Fibroblast of skin of right quadriceps (primary cell): ENCODE measurements at regions not wholly inside any gene's neighbourhood (a gene's known extent, or its start where the extent isn't known, plus 50 kb on each side); places are given as distances from the start of the nearest gene placed in this dataset.

Experiments used
- DNase-seq: peaks from one replicate; pipeline ENCODE4 v3.0.0-alpha.2; 2013

GRCh38 chr6:10028222-10028621 is 386.7 kb downstream of the TFAP2A start:
- DNase-seq, result no peak

DNA sequence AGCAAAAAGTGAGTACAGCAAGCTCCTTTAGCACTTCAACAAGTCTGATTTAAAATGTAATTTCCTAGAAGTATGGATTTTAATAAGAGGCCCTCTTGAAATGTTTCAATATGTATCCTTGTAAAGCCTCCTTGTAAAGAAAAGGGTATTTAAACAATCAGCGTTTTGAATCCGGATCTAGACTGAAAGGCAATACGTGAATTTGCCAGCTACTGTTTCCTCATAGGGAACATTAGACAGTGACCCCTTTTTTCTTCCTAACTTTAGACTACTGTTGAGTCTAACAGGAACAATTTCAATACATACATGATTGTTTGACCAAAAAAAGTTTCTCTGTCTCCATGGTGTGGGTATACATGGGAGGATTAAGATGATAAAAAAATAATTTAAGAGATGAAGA is 395.0 kb downstream of the TFAP2A start:
- no peak for DNase-seq

DNA sequence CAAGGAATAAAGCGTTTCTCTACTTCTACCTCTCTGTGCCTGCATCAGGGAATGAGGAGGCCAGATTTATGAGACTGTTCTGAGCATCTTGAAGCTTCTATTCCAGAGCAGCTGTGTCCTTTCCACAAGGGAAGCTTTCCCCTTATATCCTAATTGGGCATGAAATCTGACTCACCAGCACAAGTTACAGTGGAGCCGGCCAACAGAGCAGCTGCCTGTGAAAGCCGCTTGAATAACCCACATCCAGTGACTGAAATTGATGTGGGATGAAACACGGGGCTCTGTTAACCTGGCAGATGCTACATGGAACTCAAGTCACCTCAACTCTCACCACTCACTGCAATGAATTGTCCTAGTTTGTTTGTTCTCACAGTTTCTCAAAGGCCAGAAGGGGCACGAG is 400.3 kb downstream of the TFAP2A start:
- DNase-seq, result no peak

- DNase-seq, result no peak
Observed at GRCh38 chr6:10000551-10000950, 414.3 kb downstream of the TFAP2A start.

GRCh38 chr6:9999796-10000195 is 415.1 kb downstream of the TFAP2A start:
- no peak for DNase-seq

- DNase-seq, result no peak
Observed at GRCh38 chr6:9986273-9986672, 428.6 kb downstream of the TFAP2A start.

DNA sequence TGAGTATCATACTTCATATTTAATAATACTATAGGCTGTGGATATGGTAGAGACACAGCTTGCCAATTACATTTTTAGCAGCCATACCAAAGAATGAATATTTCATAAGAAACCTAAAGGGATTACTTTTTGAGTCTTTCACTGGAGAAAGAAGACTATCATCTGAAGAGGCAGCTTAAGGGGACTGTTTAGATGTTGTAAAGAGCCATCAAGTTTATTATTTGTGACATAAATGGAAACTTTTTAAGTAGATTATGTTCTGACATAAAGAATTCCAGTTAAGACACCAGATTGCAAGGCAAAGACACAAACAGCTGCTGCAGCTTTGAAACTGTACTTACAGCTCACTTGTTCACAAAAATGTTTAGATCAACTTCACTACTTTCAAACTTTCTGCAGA is 429.4 kb downstream of the TFAP2A start:
- no peak for DNase-seq

GRCh38 chr6:9984607-9985006 is 430.3 kb downstream of the TFAP2A start:
- no peak for DNase-seq

DNA sequence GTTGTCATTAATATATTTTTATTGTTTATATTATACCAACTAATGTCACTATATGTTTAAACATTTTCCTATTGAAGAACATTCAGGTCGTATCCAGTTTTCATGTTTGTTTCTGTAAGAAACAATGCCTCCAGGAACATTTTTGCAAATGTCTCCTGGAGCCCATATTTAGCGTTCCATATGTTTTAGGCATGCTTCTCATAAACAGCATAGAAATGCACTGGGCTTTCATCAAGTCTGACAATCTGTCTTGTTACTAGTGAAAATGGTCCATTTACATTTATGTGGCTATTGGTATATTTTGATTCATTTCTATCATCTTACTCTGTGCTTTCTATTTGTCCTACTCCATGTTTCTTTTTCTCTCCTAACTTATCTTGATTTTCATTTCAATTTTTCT is 431.7 kb downstream of the TFAP2A start:
- DNase-seq, result no peak

- DNase-seq, result no peak
Observed at GRCh38 chr6:9982215-9982614, 432.7 kb downstream of the TFAP2A start.

GRCh38 chr6:9979996-9980395 is 434.9 kb downstream of the TFAP2A start:
- DNase-seq, result no peak

DNA sequence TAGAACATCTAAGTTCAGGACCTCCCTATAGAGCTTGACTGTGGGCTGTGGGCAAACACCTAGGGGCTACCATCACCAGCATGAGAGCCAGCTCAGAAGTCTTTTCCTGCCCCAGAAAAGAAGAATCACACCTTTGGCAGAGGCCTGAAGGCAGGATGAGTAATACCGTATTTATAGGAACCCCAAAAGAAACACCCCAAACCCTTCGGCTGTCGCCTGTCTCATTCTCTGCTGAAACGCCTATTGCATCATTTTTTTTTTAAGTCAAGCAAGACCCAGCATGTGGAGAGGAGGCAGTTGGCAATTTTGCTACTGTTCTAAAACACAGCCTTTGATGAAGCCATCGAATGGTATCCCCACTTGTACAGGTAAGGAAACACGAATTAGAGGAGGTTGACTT is 436.4 kb downstream of the TFAP2A start:
- DNase-seq, result no peak

DNA sequence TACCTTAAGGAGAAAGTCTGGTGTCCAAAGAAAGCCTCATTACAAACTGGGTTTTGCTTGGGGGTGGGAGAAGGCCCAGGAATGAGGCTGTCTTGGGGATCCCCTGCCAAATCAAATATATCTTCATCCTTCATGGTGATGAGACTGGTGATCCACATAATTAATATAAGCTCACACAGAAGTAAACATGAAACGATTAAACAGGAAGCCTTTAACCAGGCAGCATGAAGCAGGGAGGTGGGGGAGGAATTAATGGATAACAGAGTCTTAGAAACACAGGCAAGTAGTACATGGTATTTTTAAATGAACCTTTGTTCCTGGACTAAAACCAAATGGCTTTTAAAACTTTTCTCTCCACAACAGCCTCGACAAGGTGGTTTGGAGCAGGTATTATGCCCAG is 437.5 kb downstream of the TFAP2A start:
- DNase-seq, result no peak

DNA sequence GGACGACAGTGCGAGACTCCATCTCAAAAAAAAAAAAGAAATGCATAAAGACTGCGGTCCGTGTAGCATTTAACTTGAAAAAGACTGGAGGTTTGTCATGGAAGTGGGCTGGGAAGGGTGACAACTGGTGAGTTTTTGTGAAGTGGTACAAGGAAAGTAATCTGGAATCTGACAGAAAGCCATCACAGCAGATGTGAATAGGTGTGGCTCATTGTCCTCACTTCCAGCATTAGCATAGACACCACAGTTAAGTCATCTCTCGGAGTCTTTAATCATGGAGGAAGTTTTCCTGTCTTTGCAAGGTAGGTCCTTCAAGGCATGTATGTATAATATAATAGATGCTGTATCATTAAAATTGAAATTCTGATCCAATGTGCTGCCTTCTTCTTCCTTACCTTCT is 453.2 kb downstream of the TFAP2A start:
- DNase-seq, result no peak

GRCh38 chr6:9957215-9957759 is 457.6 kb downstream of the TFAP2A start:
- no peak for DNase-seq

DNA sequence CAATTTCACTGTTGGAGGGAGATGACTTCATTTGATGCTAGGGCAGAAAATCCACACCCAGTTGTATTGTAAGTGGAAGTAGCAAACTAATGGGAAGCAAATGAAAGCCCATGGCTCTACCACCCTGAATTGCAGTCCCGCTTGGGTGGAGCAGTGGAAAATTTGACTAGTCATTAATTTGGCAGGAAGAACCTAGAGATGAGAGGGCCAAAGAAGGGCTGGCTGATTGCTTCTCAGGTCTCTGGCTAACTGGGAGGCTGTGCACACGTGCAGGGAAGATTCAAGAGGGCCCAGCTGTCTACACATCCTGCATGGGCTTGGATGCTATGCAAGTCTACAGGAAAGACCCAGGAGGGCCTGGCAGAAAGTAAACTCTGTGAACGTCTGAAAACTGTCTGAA is 466.2 kb downstream of the TFAP2A start:
- no peak for DNase-seq

DNA sequence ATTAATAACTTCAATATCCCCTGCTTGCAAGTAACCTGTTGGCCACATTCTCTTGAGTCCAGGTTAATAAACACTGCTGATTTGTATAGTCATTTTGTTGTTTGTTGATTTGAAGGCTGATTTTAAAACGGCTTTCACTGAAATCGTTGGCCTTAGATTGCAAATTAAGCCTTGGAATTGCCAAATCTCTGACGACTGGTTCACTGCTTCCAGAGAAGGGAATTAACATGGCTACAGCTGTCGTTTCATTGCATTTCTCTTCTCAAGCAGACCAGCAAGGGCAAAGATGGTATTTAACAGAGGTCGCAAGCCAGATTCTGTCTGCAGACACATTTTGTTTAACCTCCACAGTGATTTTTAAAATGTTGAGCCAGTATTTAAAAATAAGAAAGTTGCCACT is 470.9 kb downstream of the TFAP2A start:
- no peak for DNase-seq

- no peak for DNase-seq
Observed at GRCh38 chr6:9943026-9943425, 471.8 kb downstream of the TFAP2A start.

- no peak for DNase-seq
Observed at GRCh38 chr6:9942131-9942530, 472.7 kb downstream of the TFAP2A start.

GRCh38 chr6:9938801-9939200 is 476.1 kb downstream of the TFAP2A start:
- DNase-seq, result no peak

DNA sequence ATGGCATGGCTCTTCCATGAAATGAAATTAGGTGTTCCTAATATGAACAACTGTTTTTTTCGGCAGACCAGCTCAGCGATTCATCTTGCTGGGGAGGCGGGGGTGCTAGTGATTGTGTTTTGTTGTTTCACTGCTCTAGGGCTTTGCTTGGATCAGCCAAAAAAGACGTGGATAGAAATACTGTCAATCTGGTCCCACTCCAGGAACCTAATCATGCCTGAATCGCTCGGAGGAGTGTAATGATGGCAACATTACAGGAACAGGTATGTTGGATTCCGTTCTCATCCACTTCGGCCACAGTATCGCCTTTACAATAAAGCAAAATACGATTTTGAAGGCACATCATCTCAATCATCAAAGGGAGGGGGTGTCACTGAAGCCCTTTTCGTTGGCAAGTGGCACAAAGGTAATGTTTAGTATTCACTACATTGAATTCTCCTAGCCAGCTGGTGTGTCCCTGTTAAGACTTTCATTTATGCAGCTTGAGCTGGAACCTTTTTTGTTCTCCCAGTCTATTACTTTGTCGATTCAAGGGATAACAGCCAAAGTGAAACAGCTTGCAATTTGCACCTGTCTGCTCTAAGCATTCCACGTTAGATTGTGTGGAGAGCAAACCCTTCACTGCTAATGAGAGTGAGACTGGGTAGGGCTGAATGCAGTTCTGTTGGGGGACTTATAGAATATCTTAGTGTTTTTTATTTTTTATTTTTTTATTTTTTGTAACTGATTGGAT is 477.7 kb downstream of the TFAP2A start:
- no peak for DNase-seq

DNA sequence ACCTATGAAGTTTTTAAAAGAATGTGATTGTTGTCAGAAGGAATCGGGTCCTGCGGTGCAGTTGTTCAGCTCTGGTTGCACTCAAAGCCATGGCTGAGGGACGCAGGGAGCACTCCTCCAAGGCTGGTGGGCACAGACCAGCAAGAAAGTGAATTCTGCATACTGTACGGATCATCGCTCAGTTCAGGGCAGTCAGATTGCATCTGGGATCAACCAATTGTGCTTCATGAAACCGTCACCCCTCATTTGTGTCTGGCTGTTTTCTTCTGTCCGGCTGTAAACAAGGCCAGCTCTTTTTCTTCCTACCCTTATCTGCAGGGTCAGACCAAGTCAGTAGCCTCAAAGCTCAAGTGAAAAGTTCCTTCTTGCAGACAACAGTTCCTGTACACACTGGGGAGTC is 478.3 kb downstream of the TFAP2A start:
- DNase-seq, result no peak

GRCh38 chr6:9933677-9934076 is 481.2 kb downstream of the TFAP2A start:
- DNase-seq, result no peak

DNA sequence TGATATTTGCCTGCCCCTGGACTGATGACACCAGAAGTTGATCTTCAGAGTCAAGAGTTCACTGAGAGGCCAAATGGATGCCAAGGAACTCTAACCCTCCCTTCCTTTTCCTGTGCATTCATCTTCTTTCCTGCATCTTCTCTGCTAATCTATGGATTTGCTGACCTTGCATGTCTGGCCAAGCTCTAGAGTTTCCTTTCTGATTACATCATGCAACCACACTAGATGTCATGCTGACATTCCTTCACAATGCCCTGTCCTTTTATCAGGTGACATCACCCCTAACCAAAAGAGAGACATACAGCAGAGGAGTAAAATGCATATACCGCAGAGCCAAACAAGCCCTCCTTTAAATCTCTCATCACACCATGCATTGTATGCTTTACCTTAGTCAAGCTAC is 487.6 kb downstream of the TFAP2A start:
- no peak for DNase-seq

- DNase-seq, result no peak
Observed at GRCh38 chr6:9924971-9925370, 489.9 kb downstream of the TFAP2A start.
